ENCODE measurements at regions not wholly inside any gene's neighbourhood (a gene's known extent, or its start where the extent isn't known, plus 50 kb on each side); places are given as distances from the start of the nearest gene placed in this dataset.
"Not testable (repeated sequence)": the region's sequence is repeated elsewhere in the genome, so short reads cannot be mapped to it uniquely, and the experiment has no call there.

- not testable (repeated sequence) for TF ChIP-seq ZBTB26 (CRISPR knock-in tag; IDR thresholded peaks at IDR 0.05; ENCODE audit: borderline replicate concordance); CTCF (CRISPR knock-in tag; IDR thresholded peaks at IDR 0.05); ZNF17 (CRISPR knock-in tag; IDR thresholded peaks at IDR 0.05); ZNF556 (CRISPR knock-in tag; IDR thresholded peaks at IDR 0.05; ENCODE audit: borderline replicate concordance); POLR2A (IDR thresholded peaks at IDR 0.05; ENCODE audit: insufficient read depth in 1 of 2, low read depth in 2 of 2, low read length in 2 of 2); ARNT (IDR thresholded peaks at IDR 0.05); CREB1 (IDR thresholded peaks at IDR 0.05); CREB1 (CRISPR knock-in tag; IDR thresholded peaks at IDR 0.05); IRF2 (CRISPR knock-in tag; IDR thresholded peaks at IDR 0.05); SMC3 (IDR thresholded peaks at IDR 0.05; ENCODE audit: low read length); SRSF4 (IDR thresholded peaks at IDR 0.05; ENCODE audit: low read depth, low read length, poor library complexity, severe bottlenecking)
Measured at GRCh38 chr3:162599742-162600141, 1103.1 kb downstream of the OTOL1 start.

All from HepG2 (cell line).